Amniotic epithelial cell (primary cell): ENCODE measurements at regions not wholly inside any gene's neighbourhood (a gene's known extent, or its start where the extent isn't known, plus 50 kb on each side); places are given as distances from the start of the nearest gene placed in this dataset.
A peak's percentile ranks its signal among the peaks of the same experiment; 100 is the strongest.
"Not testable (repeated sequence)": the region's sequence is repeated elsewhere in the genome, so short reads cannot be mapped to it uniquely, and the experiment has no call there.

Experiments used
- DNase-seq: peaks from one replicate; pipeline ENCODE4 v3.0.0-alpha.2; 2010; ENCODE audit warnings: low read depth

DNA sequence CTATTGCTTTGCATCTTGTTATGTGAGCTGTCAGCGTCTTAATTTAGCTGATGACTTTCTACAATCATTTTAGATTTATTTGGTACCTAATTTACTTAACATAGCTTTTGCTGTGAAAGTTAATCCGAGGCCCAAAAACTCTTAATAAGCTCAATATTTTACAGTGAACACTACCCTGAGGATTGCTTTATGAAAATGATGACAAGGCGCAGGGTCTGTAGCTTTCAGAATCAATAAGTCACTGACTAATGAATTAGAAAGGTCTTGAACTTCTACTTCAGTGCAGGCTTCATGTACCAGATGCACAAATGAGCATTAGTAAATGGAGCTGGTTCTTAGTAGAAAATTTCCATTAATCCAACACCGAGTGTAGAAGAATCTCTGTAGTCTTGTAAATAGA, 81.4 kb upstream of the ZNF366 start:
- DNase-seq: no peak

- DNase-seq: peak; percentile 48
Observed at GRCh38 chr5:72587661-72588308, 80.6 kb upstream of the ZNF366 start.

DNA sequence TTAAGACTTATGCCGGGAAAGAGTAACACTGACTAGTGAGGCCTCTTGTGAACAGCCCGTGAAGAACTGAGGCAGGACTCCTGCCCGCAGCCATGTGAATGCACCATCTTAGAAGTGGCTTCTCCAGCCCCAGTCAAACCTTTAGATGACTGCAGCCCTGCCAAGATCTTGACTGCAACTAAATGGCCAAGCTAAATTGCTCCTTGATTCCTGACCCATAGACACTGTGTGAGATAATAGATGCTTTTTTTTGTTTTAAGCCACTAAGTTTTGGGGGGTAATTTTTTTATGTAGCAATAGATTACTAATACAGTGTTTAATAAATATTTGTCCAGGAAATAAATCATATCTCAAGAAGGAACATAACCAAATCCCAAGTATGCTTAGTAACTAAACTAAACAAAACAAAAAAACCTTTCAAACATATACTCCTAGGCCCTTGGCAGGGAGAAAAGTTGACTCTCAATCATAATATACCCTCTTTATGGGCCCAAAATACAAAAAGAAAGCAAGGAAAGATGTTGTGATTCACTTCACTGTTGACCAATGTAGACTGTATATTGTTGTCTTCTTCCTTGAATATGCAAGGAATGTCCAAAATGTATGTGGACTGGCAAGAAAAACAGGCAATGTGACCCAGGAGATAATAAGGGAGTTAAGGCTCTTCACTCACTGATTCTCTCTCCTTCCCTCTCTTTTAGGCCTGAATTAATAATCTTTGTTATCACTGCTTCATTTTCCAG, 79.7 kb upstream of the ZNF366 start:
- DNase-seq: peak; percentile 63

- peak; percentile 58 for DNase-seq
Observed at GRCh38 chr5:72584466-72584865, 77.3 kb upstream of the ZNF366 start.

DNA sequence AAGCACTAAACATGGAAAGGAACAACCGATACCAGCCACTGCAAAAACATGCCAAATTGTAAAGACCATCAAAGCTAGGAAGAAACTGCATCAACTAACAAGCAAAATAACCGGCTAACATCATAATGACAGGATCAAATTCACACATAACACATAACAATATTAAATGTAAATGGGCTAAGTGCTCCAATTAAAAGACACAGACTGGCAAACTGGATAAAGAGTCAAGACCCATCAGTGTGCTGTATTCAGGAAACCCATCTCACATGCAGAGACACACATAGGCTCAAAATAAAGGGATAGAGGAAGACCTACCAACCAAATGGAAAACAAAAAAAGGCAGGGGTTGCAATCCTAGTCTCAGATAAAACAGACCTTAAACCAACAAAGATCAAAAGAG, 72.1 kb upstream of the ZNF366 start:
- not testable (repeated sequence) for DNase-seq

GRCh38 chr5:72572236-72572765, 65.1 kb upstream of the ZNF366 start:
- DNase-seq: no peak

GRCh38 chr5:72569408-72569944, 62.3 kb upstream of the ZNF366 start:
- DNase-seq: no peak

- DNase-seq: no peak
Observed at GRCh38 chr5:72566746-72567145, 59.5 kb upstream of the ZNF366 start.

DNA sequence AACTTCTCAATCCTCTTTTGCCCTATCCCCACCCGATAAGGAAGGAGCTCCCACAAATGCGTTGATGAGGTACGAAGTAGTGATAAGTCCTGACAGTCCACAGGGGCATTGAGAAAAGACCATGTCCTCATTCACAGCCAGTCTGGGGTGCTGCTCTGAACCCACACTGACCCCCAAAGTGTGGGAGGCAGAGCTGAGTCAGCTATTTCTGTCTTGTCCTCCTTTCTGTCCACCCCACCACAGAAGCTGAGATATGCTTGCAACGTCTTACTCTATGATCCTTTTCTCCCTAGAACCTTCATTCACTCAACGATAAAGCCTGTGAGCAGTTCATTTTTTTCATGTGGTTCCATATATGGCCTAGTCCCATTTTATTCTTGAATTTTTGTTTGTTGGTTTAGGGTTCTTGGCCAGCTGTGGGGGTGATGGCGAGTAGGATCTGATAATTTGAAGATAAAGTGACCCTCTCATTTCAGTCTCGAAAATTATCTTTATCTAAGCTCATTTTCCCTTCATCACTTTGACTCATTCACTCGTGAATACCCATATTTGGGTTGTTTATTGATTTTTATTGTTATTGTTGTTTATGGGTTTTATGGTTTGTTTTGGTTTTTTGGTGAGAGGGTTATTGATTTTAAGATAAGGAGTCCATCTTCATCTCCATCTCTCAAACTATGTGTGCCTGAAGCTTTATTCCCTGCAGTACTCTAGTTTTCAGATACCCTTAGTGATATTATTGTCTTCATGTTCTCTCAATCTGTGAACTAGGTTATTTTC, 58.5 kb upstream of the ZNF366 start:
- DNase-seq: no peak

DNA sequence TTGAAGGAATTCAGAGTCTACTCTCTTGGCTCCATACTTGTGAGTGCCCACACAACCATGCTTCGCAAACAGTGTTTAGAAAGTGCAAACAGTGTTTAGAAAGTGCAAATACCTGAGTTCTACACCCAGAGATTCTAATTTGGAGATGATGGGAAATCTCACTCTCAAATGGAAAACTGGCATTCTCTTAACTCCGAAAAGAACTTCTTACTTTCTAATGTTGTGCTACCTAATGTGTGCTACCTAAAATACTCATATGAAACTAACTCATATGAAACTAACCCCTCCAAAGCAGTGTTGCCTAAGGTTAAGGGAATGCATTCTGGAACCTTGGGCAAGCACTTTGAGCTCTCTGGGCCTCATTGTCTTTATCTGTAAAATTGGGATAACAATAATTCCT, 55.5 kb upstream of the ZNF366 start:
- DNase-seq: no peak

- DNase-seq: no peak
Observed at GRCh38 chr5:72561148-72561972, 54.1 kb upstream of the ZNF366 start.

DNA sequence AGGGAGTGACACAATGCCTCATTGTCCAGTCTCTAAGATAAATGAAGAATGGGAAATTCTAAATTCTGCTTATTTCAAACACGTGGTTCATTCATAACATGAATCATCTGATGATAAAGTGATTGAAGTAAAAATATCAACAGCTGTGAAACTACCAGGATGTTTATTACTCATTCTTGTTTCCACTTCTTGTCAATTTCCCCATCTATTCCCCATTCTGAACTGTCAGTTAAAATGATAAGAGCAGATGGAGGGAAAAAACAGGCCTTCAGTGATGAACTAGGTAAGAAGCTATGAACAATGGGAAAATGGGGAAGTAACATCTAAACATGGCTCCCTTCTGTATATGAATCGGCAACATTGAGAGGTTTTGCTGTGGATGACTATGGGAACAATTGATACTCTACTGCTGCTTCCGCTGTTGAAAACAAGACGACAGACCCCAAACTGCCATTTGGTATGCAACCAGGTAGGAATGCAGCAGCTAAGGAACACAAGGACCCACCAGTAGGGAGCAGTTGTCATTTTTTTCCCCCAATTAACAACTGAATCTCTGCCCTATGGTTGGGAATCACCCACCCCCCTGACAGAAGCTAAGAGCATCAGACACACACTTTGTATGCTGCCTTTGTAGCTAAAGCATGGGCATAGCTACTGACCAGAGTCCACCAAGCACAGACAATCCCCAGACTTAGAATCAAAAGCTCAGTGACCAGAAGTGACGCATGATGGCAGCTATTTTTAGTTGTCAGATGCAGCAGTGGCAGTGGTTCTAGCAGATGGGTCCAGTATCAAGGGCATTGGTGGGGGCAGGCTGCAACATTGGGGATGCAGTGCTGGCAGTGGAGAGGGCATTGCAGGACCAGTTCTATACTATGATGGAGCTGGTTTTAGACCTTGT, 52.9 kb upstream of the ZNF366 start:
- DNase-seq: no peak

- DNase-seq: peak; percentile 39
Observed at GRCh38 chr5:72558383-72558782, 51.2 kb upstream of the ZNF366 start.

DNA sequence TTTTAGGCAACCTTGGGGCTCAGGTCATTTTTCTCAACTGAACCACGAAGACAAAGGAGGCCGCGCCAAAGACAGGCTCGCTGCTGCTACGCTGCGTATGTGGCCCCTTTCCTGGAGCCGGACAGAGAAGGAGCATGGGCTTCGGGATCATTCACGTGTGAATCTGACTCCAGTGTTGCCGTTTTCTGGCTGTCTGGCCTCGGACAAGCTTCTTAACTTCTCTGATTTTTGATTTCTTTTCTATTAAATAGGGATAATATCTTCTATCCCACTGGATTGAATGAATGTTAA, 50.8 kb upstream of the ZNF366 start:
- no peak for DNase-seq

- DNase-seq: no peak
Observed at GRCh38 chr5:72557167-72558045, 50.2 kb upstream of the ZNF366 start.
